ENCODE measurements at regions not wholly inside any gene's neighbourhood (a gene's known extent, or its start where the extent isn't known, plus 50 kb on each side); places are given as distances from the start of the nearest gene placed in this dataset.

- peak; percentile 6 for DNase-seq (ENCODE audit: low spot score)
Observed at GRCh38 chr18:75358928-75359327, 68.6 kb downstream of the SMIM21 start.

- DNase-seq (ENCODE audit: low spot score), result no peak
Observed at GRCh38 chr18:75353357-75353756, 74.1 kb downstream of the SMIM21 start.

- no peak for DNase-seq (ENCODE audit: low spot score)
Observed at GRCh38 chr18:75351409-75351808, 76.1 kb downstream of the SMIM21 start.

- DNase-seq (ENCODE audit: low spot score), result no peak
Observed at GRCh38 chr18:75350857-75351256, 76.6 kb downstream of the SMIM21 start.

- peak; percentile 37 for DNase-seq (ENCODE audit: low spot score)
Observed at GRCh38 chr18:75350512-75350839, 77.0 kb downstream of the SMIM21 start.

- DNase-seq (ENCODE audit: low spot score), result no peak
Observed at GRCh38 chr18:75349668-75350511, 77.6 kb downstream of the SMIM21 start.

- DNase-seq (ENCODE audit: low spot score), result no peak
Observed at GRCh38 chr18:75346671-75347070, 80.8 kb downstream of the SMIM21 start.

- DNase-seq (ENCODE audit: low spot score), result no peak
Observed at GRCh38 chr18:75344615-75345014, 82.9 kb downstream of the SMIM21 start.

GRCh38 chr18:75344161-75344560, 83.3 kb downstream of the SMIM21 start:
- DNase-seq (ENCODE audit: low spot score), result no peak

- DNase-seq (ENCODE audit: low spot score), result no peak
Observed at GRCh38 chr18:75343389-75343788, 84.1 kb downstream of the SMIM21 start.

- no peak for DNase-seq (ENCODE audit: low spot score)
Observed at GRCh38 chr18:75341897-75342296, 85.6 kb downstream of the SMIM21 start.

GRCh38 chr18:75341267-75341666, 86.2 kb downstream of the SMIM21 start:
- no peak for DNase-seq (ENCODE audit: low spot score)

- no peak for DNase-seq (ENCODE audit: low spot score)
Observed at GRCh38 chr18:75339936-75340605, 87.4 kb downstream of the SMIM21 start.

Data from kidney tubule cell (primary cell).